ENCODE measurements at regions not wholly inside any gene's neighbourhood (a gene's known extent, or its start where the extent isn't known, plus 50 kb on each side); places are given as distances from the start of the nearest gene placed in this dataset.
A peak's percentile ranks its signal among the peaks of the same experiment; 100 is the strongest.

DNA sequence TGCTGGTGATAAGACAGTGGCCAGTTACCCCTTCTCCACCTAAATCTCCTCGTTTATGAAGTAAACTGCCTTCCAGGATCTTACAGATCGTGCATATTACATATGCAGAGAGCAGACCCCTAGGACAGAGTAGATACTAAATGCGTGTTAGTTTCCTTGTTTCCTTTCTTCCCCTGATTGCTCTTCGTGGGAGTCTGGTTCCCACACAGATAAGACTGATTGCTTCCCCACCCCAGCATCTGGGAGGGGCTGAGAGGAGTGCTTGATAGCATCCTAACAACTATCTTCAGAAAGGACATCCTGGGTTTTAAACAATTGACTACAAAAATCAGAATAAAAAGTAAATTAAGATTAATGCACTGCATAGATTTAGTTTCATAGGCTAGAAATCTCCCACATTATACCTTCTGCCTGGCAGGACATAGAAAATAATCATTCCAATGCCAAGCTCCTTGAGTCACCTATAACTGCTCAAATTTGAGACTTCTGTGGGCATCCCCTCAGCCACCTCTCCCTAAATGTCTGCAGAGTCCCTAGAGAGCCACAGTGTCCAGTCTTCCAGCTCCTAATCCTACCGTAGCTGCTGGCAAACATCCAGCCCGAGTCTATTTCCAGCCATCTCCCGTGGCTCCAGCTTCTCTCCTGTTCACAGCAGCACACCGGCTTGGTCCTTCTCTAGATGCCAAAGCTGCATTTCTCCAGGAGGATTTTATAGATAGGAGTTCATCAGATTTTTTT lies 128.3 kb downstream of the LRRC30 start:
- DNase-seq = no peak

DNA sequence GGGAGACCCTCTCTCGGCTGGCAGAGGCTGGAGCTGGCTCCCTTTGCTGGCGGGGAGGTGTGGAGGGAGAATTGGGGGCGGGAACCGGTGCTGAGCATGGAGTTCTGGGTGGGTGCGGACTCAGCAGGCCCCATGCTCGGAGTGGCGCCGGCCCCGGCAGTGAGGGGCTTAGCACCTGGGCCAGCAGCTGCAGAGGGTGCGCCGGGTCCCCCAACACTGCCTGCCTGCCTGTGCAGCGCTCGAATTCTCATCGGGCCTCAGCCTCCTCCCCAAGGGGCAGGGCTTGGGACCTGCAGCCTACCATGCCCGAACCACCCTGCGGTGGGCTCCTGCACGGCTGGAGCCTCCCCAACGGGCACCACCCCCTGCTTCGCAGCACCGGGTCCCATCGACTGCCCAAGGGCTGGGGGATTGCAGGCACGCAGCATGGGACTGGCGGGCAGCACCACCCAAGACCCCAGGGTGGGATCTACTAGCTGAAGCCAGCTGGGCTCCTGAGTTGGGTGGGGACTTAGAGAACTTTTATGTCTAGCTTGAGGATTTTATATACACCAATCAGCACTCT lies 129.8 kb downstream of the LRRC30 start:
- no peak for DNase-seq

DNA sequence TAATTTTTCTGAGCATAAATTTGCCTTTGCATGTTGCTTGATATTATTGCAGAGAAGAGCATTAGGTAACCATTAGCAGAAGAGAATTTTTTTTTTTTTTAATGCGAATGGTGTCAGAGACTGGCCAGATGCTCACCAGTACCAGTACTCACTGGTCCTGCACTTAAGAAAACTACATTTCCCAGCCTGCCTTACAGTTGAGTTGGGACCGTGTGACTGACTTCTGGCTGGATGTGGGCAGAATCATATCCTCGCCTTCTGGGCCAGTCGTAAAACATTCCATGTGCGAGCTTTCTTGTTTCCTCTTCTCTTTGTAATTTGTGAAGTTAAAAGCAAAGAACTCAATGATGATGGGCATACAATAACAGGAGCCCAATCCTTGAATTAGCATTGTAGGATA lies 132.4 kb downstream of the LRRC30 start:
- DNase-seq = no peak

DNA sequence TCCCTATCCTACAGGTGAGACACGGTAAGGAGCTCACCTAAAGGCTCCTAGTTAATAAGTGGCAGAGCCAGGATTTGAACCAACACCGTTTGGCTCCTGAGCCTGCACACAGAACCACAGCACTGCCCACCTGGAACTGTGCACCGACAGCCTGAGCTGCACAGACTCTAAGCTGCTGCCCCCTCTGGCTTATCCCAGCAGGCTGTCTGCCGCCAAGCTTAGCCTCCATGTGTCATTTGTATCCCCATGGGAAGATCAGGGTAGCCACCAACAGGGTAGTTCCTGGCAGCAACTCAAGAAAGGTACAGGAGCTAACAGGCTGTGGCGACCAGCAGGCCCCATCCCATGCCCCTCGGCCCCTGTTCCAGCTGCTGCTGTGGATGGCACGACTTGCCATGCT lies 135.7 kb downstream of the LRRC30 start:
- DNase-seq = no peak

DNA sequence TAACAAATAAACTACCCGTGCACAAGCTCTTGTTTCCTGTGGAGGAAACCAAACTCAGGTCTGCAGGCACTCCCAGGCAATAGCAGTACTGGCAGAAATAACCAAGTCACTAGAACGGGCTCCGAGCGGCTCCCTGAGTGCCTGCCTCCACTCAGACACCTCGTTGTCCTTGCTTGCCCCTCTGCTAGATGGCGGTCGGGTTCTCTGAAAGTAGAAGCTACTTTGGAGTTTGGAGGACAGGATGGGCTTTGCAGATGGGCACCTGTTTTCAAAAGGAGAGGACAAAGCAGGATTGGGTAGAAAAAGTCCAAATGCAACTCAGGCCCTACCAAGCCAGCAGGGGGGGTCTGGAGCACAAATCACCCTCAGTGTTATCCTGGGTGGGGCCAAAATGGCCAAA lies 136.4 kb downstream of the LRRC30 start:
- DNase-seq = no peak

DNA sequence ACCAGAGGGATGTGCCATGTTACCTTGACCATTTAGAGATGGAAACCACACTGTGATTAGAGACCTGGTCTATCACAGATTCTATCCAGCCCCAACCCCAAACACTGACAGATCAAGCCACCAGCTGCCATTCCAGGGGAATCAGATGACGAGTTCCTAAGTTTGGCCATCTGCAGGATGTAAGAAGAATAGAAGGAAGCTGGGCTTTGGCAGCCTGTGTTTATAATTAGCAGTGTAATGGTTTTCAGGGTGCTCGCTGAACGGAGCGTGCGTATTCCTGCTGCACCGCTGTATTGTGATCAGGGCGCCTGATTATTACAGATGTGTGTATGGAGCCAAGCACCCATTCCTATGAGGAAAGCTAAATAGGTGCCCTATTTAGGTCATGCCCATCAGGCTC lies 138.1 kb downstream of the LRRC30 start:
- DNase-seq = no peak

DNA sequence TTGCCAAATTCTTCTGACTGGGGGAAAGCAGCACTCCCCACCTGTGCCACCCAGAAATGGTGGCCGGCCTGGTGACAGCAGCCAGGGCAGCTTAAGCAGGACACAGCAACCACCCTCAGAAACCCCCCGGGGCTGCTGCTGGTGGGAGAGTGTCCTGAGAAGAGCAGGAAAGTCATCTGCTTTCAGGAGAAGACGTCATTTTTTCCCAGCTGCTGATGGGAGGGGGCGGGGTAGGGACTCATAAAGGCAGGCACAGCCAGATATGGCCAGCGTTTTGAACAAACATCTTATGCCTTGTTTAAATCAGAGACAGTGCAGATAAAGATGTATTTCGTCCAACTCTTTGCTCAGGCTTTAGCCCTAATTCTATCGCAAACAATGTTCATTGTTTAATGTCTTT lies 139.5 kb downstream of the LRRC30 start:
- DNase-seq = no peak

DNA sequence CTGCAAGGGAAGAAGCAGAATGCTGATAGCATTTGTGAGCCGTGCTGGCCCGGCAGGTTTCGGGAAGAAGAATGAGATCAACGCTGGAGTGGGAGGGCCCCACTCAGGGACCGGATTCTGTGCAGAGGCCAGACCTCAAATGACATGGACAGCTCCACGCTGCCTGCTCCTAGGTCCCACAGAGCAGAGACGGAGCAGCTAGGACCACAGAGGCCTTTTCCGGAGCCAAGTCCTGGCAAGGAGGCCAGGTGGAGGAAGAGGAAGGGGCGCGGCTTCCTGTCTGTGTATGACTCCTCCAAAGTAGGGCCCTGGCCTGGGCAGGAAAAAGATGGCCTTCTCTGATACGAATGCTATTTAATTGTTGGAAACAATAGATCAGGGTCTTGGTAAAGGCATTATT lies 139.9 kb downstream of the LRRC30 start:
- DNase-seq = no peak

DNA sequence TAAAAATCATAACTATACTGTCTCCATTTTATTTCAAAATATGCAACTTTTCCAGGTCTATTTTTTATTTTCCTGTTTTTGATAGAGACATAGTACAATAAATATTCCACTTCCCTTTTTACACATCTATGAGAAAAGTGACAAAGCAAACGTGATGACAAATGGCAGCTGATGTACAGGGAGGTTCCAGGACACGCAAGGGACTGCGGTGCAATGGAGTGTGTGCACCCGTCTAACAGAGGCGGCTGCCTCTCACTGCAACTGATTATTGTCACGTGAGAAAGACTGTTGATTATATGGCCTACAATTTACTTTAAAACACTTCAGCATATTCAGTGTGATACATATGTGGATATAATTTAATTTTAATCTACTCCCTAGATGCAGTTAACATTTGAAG lies 142.6 kb downstream of the LRRC30 start:
- no peak for DNase-seq

DNA sequence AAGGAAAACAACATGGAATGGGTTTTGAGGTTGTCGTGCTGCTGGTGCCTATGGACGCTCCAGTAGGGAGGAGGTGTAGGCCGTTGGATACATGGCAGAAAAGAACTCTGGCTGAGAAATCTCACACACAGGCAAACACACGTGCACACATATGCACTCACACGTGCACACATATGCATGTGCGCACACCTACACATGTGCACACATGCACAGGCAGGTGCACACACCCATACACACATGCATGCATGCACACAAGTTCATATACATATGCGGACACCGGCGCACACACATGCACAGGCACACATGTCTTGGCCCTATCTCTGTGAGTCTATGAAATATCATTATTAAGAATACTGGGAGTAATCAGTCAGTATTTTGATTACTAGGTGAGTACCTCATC lies 150.4 kb downstream of the LRRC30 start:
- DNase-seq = no peak

DNA sequence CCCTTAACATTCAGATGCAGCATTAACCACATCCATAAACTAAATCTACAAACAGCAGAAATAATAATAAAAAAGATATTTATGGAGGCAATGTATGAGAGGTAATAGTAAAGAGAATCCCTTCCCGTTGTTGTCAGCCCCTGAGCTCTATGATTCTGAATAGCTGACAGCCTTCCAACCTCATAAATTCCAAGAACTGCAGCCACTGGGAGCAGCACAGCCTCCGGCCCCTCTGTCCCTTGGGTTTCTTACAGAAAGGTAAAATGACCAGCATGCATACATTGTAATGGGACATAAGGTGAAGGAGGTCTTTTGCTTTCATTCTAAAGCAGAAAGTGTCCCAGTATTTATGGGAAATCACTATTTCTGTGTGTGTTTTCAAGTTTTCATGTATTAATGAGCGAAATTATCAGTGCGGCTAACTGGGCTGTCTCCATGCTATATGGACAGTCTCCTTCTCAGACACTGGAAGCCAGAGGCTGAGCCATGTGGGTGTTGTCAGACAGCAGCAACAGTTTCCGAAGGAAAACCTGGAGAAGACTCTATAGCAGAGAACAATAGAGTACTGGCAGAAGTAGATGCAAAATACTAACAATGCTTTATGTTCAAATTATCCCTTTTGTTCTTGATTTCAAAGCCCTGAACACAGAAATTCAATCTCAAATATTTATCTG lies 151.6 kb downstream of the LRRC30 start:
- DNase-seq = no peak

DNA sequence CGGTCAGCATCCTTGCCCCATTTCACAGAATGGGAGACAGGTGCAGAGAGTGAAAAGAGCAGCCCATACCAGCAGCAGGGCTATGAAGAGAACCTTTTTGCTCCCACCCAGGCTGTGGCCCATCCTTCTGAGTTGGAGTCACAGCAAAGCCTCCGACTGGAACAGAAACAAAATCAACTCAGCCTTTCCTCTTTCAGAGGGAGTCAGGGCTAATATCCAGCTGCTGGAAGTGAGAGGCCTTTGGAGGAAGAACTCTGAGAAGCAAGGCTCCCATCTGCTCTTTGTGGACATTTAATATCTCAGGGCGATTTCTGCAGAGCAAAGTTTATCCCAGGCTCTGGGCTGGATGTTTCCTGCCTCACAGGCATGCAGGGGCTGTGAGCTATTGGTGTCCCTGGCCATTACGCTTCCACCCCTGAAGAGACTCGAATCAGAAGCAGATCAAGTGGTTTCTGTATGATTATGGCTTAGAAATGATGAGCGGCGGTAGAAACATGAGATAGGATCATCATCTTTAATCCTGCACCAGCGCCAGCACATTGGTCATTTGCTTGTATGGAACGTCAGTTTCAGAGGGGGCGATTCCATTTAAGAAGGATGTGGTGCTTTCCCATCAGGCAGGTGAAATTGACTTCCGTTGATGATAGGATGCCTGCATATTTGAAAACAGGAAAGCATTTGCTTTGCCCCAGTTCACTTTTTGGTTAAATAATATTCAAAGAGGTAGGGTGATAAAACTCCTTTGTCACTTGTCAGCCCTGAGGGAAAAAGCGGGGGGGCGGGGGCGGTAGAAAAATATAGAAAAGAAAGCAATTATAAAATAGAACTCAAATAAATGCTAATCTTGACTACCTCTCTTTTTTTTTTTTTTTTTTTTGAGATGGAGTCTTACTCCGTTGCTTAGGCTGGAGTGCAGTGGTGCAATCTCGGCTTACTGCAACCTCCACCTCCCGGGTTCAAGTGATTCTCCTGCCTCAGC lies 152.4 kb downstream of the LRRC30 start:
- no peak for DNase-seq

DNA sequence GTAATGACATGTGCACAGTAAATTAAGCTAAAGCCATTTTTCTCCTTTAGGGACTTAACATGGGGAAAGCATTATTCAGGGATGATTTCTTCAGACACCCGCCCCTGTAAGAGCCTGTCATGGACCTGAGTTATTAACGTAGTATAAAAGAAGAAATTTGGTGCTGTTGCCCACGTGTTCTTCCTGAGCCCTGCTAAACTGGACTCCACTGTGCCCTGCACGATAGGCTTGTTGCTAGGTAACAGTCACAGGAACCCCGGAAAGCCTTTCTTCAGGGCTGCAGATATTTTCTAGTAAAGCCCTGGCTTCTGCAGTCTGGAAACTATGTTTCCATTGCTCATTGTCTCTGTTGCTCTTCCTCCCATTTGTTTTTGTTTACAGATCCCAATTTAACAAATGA lies 157.9 kb downstream of the LRRC30 start:
- DNase-seq = no peak

DNA sequence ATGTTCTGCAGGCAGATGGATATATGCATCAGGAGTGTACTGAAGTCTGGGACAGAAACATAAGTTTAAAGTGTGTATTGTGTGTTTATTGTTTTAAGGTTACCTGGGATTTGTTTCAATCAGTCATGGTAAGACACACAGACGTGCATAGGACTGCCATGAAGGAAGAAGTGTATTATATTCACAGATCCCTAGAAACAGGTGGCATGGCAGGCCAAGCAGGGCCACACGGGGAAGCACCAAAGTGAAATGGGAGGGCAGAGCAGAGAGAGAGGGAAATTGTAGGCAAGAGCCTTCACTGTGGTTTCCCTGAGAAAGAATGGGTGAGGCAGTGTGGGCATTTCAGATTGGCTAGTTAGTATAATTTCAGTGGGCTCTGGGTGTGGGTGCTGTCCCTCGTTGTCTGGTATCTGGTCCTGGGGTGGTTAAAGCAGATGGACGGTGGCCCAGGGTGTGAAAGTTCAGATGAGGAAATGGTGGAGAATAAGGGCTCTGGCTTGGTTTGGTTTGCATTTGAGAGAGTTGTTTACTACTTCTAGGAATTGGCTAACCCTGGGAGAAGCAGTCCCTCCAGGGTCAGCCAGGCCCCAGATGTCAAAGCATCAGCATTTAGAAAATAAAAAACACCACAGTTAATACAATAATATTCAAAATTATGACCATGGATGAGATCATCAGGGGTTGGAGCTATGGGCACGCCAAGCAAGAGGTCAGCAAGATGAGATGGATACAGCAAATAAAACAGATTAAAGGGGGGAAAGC lies 160.0 kb downstream of the LRRC30 start:
- no peak for DNase-seq

DNA sequence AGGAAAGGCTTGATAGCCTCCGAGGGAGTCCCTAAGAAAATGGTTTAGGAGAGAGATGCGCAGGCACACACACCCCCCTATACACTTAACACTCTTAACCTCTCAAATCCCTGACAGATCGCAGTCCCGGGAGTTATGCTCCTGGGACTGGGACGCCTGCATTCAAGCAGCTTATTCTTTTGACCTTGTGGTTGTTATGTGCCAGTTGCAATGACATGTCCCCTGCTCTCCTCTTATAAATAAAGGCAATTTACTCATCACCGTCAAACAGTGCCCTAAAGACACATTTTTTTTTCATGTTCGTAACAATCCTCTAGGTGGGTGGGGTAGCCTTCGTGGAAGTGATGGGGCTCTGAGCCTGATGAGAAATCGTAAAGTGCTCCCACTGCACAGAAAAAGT lies 162.2 kb downstream of the LRRC30 start:
- no peak for DNase-seq

DNA sequence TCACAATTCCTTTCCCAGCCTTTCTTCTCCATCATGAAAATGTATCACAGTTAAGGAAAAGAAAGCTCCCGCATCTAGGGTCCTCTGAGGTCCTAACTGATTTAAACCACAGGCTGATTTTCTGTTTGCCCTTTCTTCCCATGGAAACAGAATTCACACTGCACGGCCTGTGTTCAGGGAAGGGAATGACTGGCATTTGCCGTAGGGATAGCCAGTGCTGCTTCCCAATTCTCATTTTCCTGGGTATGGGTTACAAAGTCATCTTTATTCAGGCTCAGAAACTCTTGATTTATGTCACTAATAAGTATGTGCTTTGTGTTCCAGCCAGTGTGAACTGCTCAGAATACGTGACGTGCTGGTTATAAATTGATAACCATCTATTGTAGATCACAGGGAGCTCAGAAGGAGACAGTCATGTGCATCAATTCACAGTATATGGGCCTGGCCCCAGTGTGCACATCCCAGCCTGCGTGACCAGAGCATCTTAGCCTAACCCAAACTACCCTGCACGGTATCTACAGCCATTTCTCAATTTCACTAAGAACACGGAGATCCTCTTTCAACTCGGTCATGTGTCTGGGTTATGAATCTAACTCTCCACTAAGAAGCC lies 163.3 kb downstream of the LRRC30 start:
- DNase-seq = no peak

DNA sequence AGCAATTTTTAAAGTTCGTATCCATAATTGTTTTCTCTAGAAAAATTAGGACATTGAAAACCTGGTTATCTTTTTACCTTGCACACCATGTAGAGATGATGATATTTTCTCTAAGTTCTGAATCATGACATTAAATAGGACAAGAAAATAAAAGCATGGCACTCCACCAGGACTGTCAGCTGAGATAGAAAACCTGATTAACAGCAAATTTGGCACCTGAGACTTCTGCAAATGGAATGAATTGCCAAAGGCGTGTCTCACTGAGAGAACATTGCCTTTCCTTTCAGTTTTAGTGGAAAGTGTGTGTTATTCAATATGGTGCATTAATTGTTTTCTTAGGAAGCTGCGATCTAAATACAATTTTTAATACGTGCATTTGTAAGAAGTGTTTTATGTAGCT lies 164.7 kb downstream of the LRRC30 start:
- no peak for DNase-seq

DNA sequence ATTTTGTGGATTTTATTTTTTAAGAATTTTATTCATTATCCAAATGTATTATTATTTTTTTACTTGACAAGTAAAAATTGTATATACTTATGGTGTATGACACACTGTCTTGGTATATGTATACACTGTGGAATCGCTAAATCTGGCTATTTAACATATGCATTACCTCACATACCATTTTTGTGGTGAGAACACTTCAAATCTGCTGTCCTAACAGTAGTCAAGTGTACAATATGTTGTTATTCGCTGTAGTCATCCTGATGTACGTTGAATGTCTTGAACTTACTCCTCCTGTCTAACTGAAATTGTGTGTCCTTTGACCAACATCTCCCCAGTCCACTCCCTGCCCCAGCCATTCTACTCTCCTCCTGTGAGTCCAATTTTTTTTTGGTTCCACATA lies 153.2 kb upstream of the PTPRM start:
- no peak for DNase-seq

DNA sequence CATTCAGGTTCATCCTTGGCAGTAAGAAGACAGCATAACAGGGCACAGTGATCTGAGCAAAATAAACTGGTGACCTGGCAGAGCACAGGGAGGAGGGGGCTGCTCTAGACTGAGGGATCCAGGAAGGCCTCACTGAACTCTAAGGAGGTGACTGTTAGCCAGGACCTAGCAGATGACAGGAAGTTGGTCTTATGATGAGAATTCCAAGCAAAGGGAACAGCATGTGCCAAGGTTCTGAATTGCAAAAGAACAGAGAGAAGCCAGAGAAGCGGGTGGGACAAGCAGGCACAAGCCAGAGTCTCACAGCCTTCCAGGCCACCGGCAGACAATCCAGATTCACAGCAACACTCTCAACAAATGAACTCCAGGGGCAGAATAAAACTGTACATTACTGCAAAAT lies 152.7 kb upstream of the PTPRM start:
- DNase-seq = no peak

DNA sequence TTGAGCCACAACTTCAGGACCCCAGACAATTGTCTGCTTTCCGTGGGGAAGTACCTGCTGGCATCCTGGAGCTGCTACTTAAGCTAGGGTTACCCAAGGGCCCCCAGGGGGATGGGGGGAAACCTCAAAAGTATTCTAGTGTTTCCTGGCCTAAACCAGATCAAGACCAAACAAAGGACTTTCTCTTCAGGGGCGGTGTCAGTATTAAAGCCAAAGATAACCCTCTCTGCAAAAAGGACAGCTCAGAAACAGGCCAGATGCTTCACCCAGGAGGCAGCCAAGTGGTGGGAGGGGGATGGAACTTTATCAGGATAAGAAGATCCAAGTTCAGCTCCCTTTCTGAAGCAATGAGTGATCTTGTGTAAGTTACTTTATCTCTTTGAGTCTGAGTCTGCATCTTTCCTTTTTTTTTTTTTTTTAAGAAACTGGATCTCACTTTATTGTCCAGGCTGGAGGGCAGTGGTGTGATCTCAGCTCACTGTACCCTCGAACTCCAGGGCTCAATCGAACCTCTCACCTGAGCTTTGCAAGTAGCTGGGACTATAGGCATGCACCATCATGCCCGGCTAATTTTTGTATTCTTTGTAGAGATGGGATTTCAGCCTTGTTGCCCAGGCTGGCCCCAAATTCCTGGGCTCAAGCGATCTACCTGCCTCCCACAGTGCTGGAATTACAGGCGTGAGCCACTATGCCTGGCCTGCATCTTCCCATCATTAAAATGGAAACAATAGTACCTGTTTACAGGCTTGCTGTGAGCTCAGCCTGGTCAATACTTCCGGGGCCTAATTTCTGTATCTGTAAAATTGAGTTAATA lies 151.8 kb upstream of the PTPRM start:
- DNase-seq = no peak

DNA sequence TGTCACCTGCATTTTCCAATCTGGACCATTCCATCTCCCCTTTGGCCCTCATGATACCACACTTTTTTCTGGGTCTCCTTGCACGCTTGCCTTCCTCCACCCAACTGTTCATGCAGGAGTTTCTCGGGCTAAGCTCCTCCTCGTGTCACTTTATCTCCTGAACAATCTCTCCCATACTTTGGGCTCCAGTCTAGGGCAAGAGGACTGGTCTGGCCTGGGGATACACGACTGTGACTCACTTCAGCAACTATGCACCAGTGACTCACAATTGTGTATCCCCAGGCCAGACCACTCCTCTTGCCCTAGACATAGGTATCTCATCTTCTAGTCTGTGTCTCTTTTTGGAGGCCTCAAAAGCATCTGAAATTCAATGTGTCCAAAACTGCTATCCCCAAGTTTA lies 149.4 kb upstream of the PTPRM start:
- DNase-seq = peak; percentile 24
